Thyroid gland (tissue), 4 donors: ENCODE measurements at regions not wholly inside any gene's neighbourhood (a gene's known extent, or its start where the extent isn't known, plus 50 kb on each side); places are given as distances from the start of the nearest gene placed in this dataset.

Experiments
- DNase-seq, 2 donors: peaks; one replicate each; pipeline ENCODE4 v3.0.0-alpha.2; 2019
- H3K27ac ChIP-seq, 3 donors: fragments of 200-600 bp; sonication (generic); 1 replicate in 2 of 3; 2 replicates in 1 of 3; pipeline ENCODE4 v1.5.1; 2016 to 2019; ENCODE audit warnings: mild to moderate bottlenecking in 1 of 3, moderate library complexity in 1 of 3
- H3K27me3 ChIP-seq: fragments of 200-600 bp; sonication (generic); one replicate; pipeline ENCODE4 v1.5.1; 2019
- H3K36me3 ChIP-seq, 2 donors: fragments of 200-600 bp; sonication (generic); one replicate each; pipeline ENCODE4 v1.5.1; 2016 to 2019
- H3K4me1 ChIP-seq, 2 donors: fragments of 200-600 bp; sonication (generic); one replicate each; pipeline ENCODE4 v1.5.1; 2017 to 2019
- H3K4me3 ChIP-seq, 3 donors: fragments of 200-600 bp; sonication (generic); replicated peaks in 1 of 3; 1 replicate in 2 of 3; 2 replicates in 1 of 3; pipeline ENCODE4 v1.5.1; 2016; ENCODE audit warnings: mild to moderate bottlenecking in 1 of 3
- H3K9me3 ChIP-seq: fragments of 200-600 bp; sonication (generic); one replicate; pipeline ENCODE4 v1.5.1; 2017
- CTCF ChIP-seq, 6 experiments: fragments of 200-600 bp in 3 of 6; fragments of 450-650 bp in 3 of 6; sonication (generic) in 3 of 6; IDR thresholded peaks; one replicate each; pipeline ENCODE4 v1.5.1; 2016 to 2019; ENCODE audit warnings: antibody characterized with exemption in 6 of 6, mild to moderate bottlenecking in 2 of 6, inconsistent platforms in 1 of 6, moderate library complexity in 1 of 6
- POLR2A ChIP-seq, 2 donors: fragments of 450-650 bp; IDR thresholded peaks; one replicate each; pipeline ENCODE4 v1.6.1; 2017; ENCODE audit warnings: antibody characterized with exemption in 2 of 2, mild to moderate bottlenecking in 2 of 2, moderate library complexity in 1 of 2
- WGBS, 2 donors: methylation state at CpG; one replicate each; pipeline ENCODE4 v1.1.5; 2017; 5-methylcytosine and 5-hydroxymethylcytosine counted together
- intact Hi-C: fragments of 100-400 bp; cut with DNase I; formaldehyde crosslinking; loops from one replicate; pipeline ENCODE4 v1.15.1; 2023

- TF ChIP-seq POLR2A (IDR thresholded peaks at IDR 0.05) (no peak), CTCF (IDR thresholded peaks at IDR 0.05) (no peak)
- Histone ChIP-seq H3K36me3 (no peaks in the 10 kb centered on the region), H3K27me3 (no peaks in the 10 kb centered on the region), H3K4me1 (no peaks in the 10 kb centered on the region), H3K9me3 (no peaks in the 10 kb centered on the region), H3K4me3 (no peak overlapping the region), H3K27ac (no peak overlapping the region)
- no peak for DNase-seq
- intact Hi-C loops = no loop called here
- 78 to 88% methylated on average over 5 of the region's 5 CpGs for WGBS, 2 donors
Measured at GRCh38 chr2:151137526-151137925, 124.1 kb downstream of the RBM43 start.

- no peaks in the 10 kb centered on the region for H3K27me3 ChIP-seq
- no peak for DNase-seq
- TF ChIP-seq POLR2A (IDR thresholded peaks at IDR 0.05) (no peak), CTCF (IDR thresholded peaks at IDR 0.05) (no peak)
- no peaks in the 10 kb centered on the region for H3K9me3 ChIP-seq
- H3K4me3 ChIP-seq = no peak overlapping the region
- no peaks in the 10 kb centered on the region for H3K36me3 ChIP-seq
- H3K4me1 ChIP-seq = no peaks in the 10 kb centered on the region
- H3K27ac ChIP-seq = no peak overlapping the region
- intact Hi-C loops = no loop called here
- 93 to 94% methylated on average over 2 of the region's 2 CpGs for WGBS, 2 donors
Measured at GRCh38 chr2:151120011-151120410, 141.7 kb downstream of the RBM43 start.

GRCh38 chr2:151119374-151119773 lies 142.3 kb downstream of the RBM43 start:
- no peaks in the 10 kb centered on the region for H3K4me1 ChIP-seq
- DNase-seq = no peak
- H3K4me3 ChIP-seq = no peak overlapping the region
- no peaks in the 10 kb centered on the region for H3K36me3 ChIP-seq
- TF ChIP-seq POLR2A (IDR thresholded peaks at IDR 0.05) (no peak), CTCF (IDR thresholded peaks at IDR 0.05) (no peak)
- no peaks in the 10 kb centered on the region for H3K27me3 ChIP-seq
- intact Hi-C loops = no loop called here
- H3K27ac ChIP-seq = no peak overlapping the region
- no peaks in the 10 kb centered on the region for H3K9me3 ChIP-seq

- H3K9me3 ChIP-seq = no peaks in the 10 kb centered on the region
- DNase-seq = no peak
- no peaks in the 10 kb centered on the region for H3K27me3 ChIP-seq
- H3K4me1 ChIP-seq = no peaks in the 10 kb centered on the region
- intact Hi-C loops = no loop called here
- no peak overlapping the region for H3K27ac ChIP-seq
- no peaks in the 10 kb centered on the region for H3K36me3 ChIP-seq
- H3K4me3 ChIP-seq = no peak overlapping the region
- TF ChIP-seq CTCF (IDR thresholded peaks at IDR 0.05) = no peak
- no peak for TF ChIP-seq POLR2A (IDR thresholded peaks at IDR 0.05)
Measured at GRCh38 chr2:151118269-151118668, 143.4 kb downstream of the RBM43 start.

GRCh38 chr2:151114874-151115273 lies 146.8 kb downstream of the RBM43 start:
- intact Hi-C loops = no loop called here
- TF ChIP-seq POLR2A (IDR thresholded peaks at IDR 0.05) (no peak), CTCF (IDR thresholded peaks at IDR 0.05) (no peak)
- 83 to 99% methylated on average over 2 to 3 of the region's 3 CpGs for WGBS, 2 donors
- no peak overlapping the region for H3K27ac ChIP-seq
- H3K4me1 ChIP-seq = no peaks in the 10 kb centered on the region
- DNase-seq = no peak
- H3K36me3 ChIP-seq = no peaks in the 10 kb centered on the region
- no peak overlapping the region for H3K4me3 ChIP-seq
- H3K9me3 ChIP-seq = no peaks in the 10 kb centered on the region
- H3K27me3 ChIP-seq = no peaks in the 10 kb centered on the region
